MCF 10A (cell line): ENCODE measurements at regions not wholly inside any gene's neighbourhood (a gene's known extent, or its start where the extent isn't known, plus 50 kb on each side); places are given as distances from the start of the nearest gene placed in this dataset.
"Not testable (repeated sequence)": the region's sequence is repeated elsewhere in the genome, so short reads cannot be mapped to it uniquely, and the experiment has no call there.

Experiments used
- BruUV-seq: library from RNA; stranded (reverse); fragments of 400-500 nt; replicated peaks from 2 replicates; lab custom pipeline; 2021; lab: Mats Ljungman, UMichigan
- CTCF ChIA-PET: fragments of 300-600 bp; sonication (Branson Sonifier 250); formaldehyde crosslinking; extraction: SDS; loops from one replicate; lab custom pipeline; 2021; ENCODE audit warnings: antibody characterized with exemption, inconsistent platforms; lab: Yijun Ruan, JAX
- POLR2A ChIA-PET: fragments of 300-600, 350-650 bp; sonication (Branson Sonifier 250); formaldehyde crosslinking; extraction: SDS; loops from one replicate; lab custom pipeline; 2020; ENCODE audit warnings: antibody characterized with exemption, inconsistent platforms; lab: Yijun Ruan, JAX
- DNase-seq: peaks from one replicate; pipeline ENCODE4 v3.0.0-alpha.2; 2018; ENCODE audit not compliant: unreplicated experiment
- H3K27ac Mint-ChIP-seq: one replicate; pipeline ENCODE4 v1.8.0; 2022; ENCODE audit warnings: mild to moderate bottlenecking, low read depth, mixed read lengths; ENCODE audit not compliant: unreplicated experiment
- H3K27me3 Mint-ChIP-seq: one replicate; pipeline ENCODE4 v1.8.0; 2022; ENCODE audit warnings: mixed read lengths; ENCODE audit not compliant: insufficient read depth, unreplicated experiment
- H3K36me3 Mint-ChIP-seq: one replicate; pipeline ENCODE4 v1.8.0; 2022; ENCODE audit warnings: mild to moderate bottlenecking, moderate library complexity, mixed read lengths; ENCODE audit not compliant: insufficient read depth, unreplicated experiment
- H3K4me1 Mint-ChIP-seq: one replicate; pipeline ENCODE4 v1.8.0; 2022; ENCODE audit warnings: mixed read lengths; ENCODE audit not compliant: insufficient read depth, unreplicated experiment
- H3K4me3 Mint-ChIP-seq: one replicate; pipeline ENCODE4 v1.8.0; 2022; ENCODE audit warnings: mild to moderate bottlenecking, moderate library complexity, mixed read lengths; ENCODE audit not compliant: unreplicated experiment
- H3K9me3 Mint-ChIP-seq: one replicate; pipeline ENCODE4 v1.8.0; 2022; ENCODE audit warnings: mixed read lengths; ENCODE audit not compliant: unreplicated experiment
- intact Hi-C: fragments of 100-400 bp; cut with micrococcal nuclease; formaldehyde crosslinking; loops from 2 replicates; pipeline ENCODE4 v1.14.1; 2022
- TF ChIP-seq, protein P1 (sequence below): fragments of 200-600 bp; IDR thresholded peaks from one replicate; pipeline ENCODE4 v1.8.0; 2022; ENCODE audit warnings: antibody characterized with exemption, mild to moderate bottlenecking; ENCODE audit not compliant: unreplicated experiment

DNA sequence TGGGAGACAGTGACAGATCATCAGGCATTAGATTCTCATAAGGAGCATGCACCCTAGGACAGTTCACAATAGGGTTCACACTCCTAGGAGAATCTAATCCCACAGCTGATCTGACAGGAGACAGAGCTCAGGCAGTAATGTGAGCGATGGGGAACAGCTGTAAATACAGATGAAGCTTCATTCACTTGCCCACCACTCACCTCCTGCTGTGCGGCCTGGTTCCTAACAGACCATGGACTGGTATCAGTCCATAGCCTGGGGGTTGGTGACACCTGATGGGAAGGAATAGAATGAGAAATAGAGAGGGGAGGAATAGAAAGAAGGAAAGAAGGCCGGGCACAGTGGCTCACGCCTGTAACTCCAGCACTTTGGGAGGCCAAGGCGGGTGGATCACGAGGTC is 336.8 kb upstream of the SASH1 start:
- ChIA-PET POLR2A (no interaction called here), CTCF (no interaction called here)
- TF ChIP-seq, protein P1, sequence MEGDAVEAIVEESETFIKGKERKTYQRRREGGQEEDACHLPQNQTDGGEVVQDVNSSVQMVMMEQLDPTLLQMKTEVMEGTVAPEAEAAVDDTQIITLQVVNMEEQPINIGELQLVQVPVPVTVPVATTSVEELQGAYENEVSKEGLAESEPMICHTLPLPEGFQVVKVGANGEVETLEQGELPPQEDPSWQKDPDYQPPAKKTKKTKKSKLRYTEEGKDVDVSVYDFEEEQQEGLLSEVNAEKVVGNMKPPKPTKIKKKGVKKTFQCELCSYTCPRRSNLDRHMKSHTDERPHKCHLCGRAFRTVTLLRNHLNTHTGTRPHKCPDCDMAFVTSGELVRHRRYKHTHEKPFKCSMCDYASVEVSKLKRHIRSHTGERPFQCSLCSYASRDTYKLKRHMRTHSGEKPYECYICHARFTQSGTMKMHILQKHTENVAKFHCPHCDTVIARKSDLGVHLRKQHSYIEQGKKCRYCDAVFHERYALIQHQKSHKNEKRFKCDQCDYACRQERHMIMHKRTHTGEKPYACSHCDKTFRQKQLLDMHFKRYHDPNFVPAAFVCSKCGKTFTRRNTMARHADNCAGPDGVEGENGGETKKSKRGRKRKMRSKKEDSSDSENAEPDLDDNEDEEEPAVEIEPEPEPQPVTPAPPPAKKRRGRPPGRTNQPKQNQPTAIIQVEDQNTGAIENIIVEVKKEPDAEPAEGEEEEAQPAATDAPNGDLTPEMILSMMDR = no peak
- BruUV-seq = no TSS peak
- H3K27ac Mint-ChIP-seq = no peak overlapping the region
- no peaks in the 10 kb centered on the region for H3K4me1 Mint-ChIP-seq
- DNase-seq = no peak
- H3K9me3 Mint-ChIP-seq = peaks cover 7% of the 10 kb centered on the region
- H3K36me3 Mint-ChIP-seq = no peaks in the 10 kb centered on the region
- intact Hi-C loops = no loop called here
- H3K4me3 Mint-ChIP-seq = no peak overlapping the region
- no peaks in the 10 kb centered on the region for H3K27me3 Mint-ChIP-seq

DNA sequence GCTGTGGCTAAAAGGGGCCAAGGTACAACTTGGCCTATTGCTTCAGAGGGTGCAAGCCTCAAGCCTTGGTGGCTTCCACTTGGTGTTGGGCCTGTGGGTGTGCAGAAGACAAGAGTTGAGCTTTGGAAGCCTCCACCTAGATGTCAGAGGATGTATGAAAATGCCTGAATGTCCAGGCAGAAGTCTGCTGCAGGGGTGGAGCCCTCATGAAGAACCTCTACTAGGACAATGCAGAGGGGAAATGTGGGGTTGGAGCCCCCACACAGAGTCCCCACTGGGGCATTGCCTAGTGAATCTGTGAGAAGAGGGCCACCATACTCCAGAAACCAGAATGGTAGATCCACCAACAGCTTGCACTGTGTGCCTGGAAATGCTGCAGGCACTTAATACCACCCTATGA is 332.1 kb upstream of the SASH1 start:
- DNase-seq, H3K36me3 Mint-ChIP-seq, H3K9me3 Mint-ChIP-seq, BruUV-seq, POLR2A ChIA-PET, intact Hi-C loops, H3K4me3 Mint-ChIP-seq, CTCF ChIA-PET, H3K27ac Mint-ChIP-seq, H3K27me3 Mint-ChIP-seq, H3K4me1 Mint-ChIP-seq: not testable (repeated sequence)

DNA sequence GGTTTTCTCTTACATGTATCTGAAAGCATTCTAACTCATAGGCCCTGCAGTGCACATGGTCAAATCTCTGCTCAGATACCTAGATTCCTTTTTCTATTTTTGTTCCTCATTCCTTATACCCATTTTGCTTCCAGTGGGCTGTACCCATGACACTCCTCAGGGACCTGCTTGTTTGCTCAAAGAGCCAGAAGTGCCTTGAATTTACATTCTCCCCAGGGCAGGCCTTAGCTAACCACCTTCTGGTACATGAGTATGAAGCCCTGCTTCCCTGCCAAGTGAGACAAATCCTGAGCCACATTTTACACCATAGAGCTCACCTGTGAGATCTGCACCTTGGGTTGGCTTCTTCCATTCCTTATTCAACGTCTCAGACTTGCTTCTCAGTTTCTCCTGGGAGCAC is 326.6 kb upstream of the SASH1 start:
- Mint-ChIP-seq H3K27me3 (no peaks in the 10 kb centered on the region), H3K36me3 (no peaks in the 10 kb centered on the region), H3K4me3 (no peak overlapping the region), H3K4me1 (no peaks in the 10 kb centered on the region), H3K27ac (no peak overlapping the region), H3K9me3 (no peaks in the 10 kb centered on the region)
- TF ChIP-seq, protein P1 = no peak
- CTCF ChIA-PET = no interaction called here
- intact Hi-C loops = no loop called here
- BruUV-seq = no TSS peak
- POLR2A ChIA-PET = interaction anchor here (0.5 kb wide), 1 partner anchor 237 kb away, joined by 3 read pairs; no protein-coding TSS in a partner anchor
- DNase-seq = no peak

DNA sequence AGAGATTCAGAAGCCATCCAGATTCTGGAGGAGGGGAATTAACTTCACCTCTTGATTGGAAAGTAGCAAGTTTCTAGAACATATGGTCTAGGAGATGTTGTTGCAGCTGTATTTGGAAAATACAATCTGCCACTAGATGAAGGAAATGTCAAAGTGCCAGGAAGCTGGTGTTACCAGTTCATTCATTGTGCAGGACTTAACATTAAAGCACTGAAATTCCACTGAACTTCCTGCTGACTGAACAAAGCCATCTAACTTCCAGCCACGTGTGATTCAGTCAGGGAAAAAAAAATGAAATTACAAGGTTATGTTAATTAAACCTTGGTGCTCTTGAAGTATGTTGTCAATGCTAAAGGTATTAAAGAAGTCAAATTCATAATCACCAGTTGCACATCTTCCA is 321.5 kb upstream of the SASH1 start:
- DNase-seq = no peak
- H3K4me1 Mint-ChIP-seq = no peaks in the 10 kb centered on the region
- POLR2A ChIA-PET = no interaction called here
- no peaks in the 10 kb centered on the region for H3K27me3 Mint-ChIP-seq
- no peaks in the 10 kb centered on the region for H3K36me3 Mint-ChIP-seq
- TF ChIP-seq, protein P1 = no peak
- no peak overlapping the region for H3K27ac Mint-ChIP-seq
- no peaks in the 10 kb centered on the region for H3K9me3 Mint-ChIP-seq
- CTCF ChIA-PET = no interaction called here
- H3K4me3 Mint-ChIP-seq = no peak overlapping the region
- BruUV-seq = no TSS peak
- intact Hi-C loops = no loop called here

DNA sequence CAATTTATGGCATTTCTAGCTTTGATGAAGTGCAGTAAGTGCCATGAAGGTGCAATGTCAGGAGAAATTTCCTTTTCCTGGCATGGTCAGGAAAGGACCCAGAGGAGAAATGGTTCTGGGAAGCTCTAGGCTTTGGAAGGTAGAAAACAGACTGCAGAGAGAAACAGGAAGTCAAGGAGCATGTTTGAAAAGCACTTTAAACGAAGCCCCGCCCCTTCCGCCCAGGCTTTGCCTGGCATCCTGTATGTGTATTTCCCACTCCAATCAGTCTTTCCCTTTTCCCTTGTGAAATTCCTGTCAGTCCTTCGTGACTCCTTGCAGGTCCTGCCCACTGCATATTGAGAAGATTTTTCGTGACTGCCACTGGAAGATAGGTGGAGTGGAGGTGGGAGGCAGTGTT is 320.9 kb upstream of the SASH1 start:
- no peaks in the 10 kb centered on the region for H3K4me1 Mint-ChIP-seq
- POLR2A ChIA-PET = no interaction called here
- no peaks in the 10 kb centered on the region for H3K9me3 Mint-ChIP-seq
- H3K27me3 Mint-ChIP-seq = no peaks in the 10 kb centered on the region
- no peak overlapping the region for H3K27ac Mint-ChIP-seq
- TF ChIP-seq, protein P1 = no peak
- H3K4me3 Mint-ChIP-seq = no peak overlapping the region
- intact Hi-C loops = no loop called here
- no peaks in the 10 kb centered on the region for H3K36me3 Mint-ChIP-seq
- CTCF ChIA-PET = no interaction called here
- no TSS peak for BruUV-seq
- DNase-seq = no peak

- H3K9me3 Mint-ChIP-seq, BruUV-seq: not testable (repeated sequence)
Measured at GRCh38 chr6:148022279-148022678, 320.4 kb upstream of the SASH1 start.

More at GRCh38 chr6:148022279-148022678, 320.4 kb upstream of the SASH1 start:
- H3K27ac Mint-ChIP-seq, H3K27me3 Mint-ChIP-seq, intact Hi-C loops, H3K4me3 Mint-ChIP-seq, DNase-seq, H3K4me1 Mint-ChIP-seq, POLR2A ChIA-PET, CTCF ChIA-PET, H3K36me3 Mint-ChIP-seq: not testable (repeated sequence)
